ENCODE measurements at regions not wholly inside any gene's neighbourhood (a gene's known extent, or its start where the extent isn't known, plus 50 kb on each side); places are given as distances from the start of the nearest gene placed in this dataset.

DNA sequence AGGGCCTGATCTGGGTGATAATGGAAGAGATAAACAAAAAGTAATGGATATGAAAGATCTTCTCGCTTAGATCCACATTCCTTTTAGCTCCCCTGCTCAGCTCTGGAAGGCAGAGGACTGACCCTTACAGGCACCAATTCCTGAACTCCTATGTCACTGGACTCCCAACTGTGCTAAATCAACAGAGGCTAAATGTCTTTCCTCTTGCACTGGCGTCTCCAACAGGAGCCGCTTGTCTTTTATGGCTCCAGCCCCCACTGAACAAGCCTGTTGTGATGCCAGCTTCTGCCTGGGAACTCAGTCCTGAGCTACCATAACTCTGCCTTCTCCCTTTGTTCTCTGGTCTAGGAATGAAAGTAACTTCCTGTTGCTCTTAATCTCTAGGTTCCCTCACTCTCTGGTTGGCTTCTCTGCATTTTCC is 142.1 kb upstream of the COL11A1 start:
- no peak for TF ChIP-seq CTCF (conservative IDR thresholded peaks at IDR 0.05)
- no peak for TF ChIP-seq ZFX (IDR thresholded peaks at IDR 0.05)

Data from C4-2B (cell line).